ENCODE measurements at regions not wholly inside any gene's neighbourhood (a gene's known extent, or its start where the extent isn't known, plus 50 kb on each side); places are given as distances from the start of the nearest gene placed in this dataset.

GRCh38 chr5:97714424-97714823 lies 531.4 kb upstream of the RIOK2 start:
- Histone ChIP-seq H3K4me3 (ENCODE audit: control insufficient read depth in 1 of 2, extremely low read depth in 1 of 2, low read length in 1 of 2) (no peak overlapping the region), H3K27ac (ENCODE audit: low read length) (no peak overlapping the region), H3K27me3 (replicated peaks in 1 of 2; ENCODE audit: control insufficient read depth in 2 of 2, extremely low read depth in 1 of 2, insufficient read depth in 2 of 2, low read length in 1 of 2) (no peaks in the 10 kb centered on the region), H3K9me3 (no peaks in the 10 kb centered on the region), H3K36me3 (ENCODE audit: control insufficient read depth in 2 of 2, extremely low read depth in 1 of 2, insufficient read depth in 1 of 2, low read length in 1 of 2) (no peaks in the 10 kb centered on the region), H3K4me1 (ENCODE audit: control insufficient read depth in 1 of 2, extremely low read depth in 1 of 2, insufficient read depth in 2 of 2, low read length in 2 of 2) (no peaks in the 10 kb centered on the region)
- Mint-ChIP-seq H3K36me3 (no peaks in the 10 kb centered on the region), H3K27ac (no peak overlapping the region), H3K27me3 (no peaks in the 10 kb centered on the region), H3K4me1 (no peaks in the 10 kb centered on the region), H3K4me3 (no peak overlapping the region), H3K9me3 (peaks cover 0 to 4% (median 0%) of the 10 kb centered on the region in 3 donors)
- ATAC-seq (replicated peaks in 1 of 4), result no peak
- DNase-seq, result no peak
- CTCF ChIA-PET, result no interaction called here
- POLR2A ChIA-PET, result no interaction called here

GRCh38 chr5:97726106-97726505 lies 543.1 kb upstream of the RIOK2 start:
- ChIA-PET CTCF (no interaction called here), POLR2A (no interaction called here)
- WGBS (ENCODE audit: insufficient coverage), result no CpG with 5 or more reads among the region's 1 CpG
- Mint-ChIP-seq H3K9me3 (peaks cover 3 to 6% (median 5%) of the 10 kb centered on the region in 3 donors), H3K4me1 (no peaks in the 10 kb centered on the region), H3K27ac (no peak overlapping the region), H3K36me3 (no peaks in the 10 kb centered on the region), H3K4me3 (no peak overlapping the region), H3K27me3 (no peaks in the 10 kb centered on the region)
- no peaks in the 10 kb centered on the region for H3K27me3 ChIP-seq (replicated peaks in 1 of 2; ENCODE audit: control insufficient read depth in 2 of 2, extremely low read depth in 1 of 2, insufficient read depth in 2 of 2, low read length in 1 of 2)
- H3K4me3 ChIP-seq (ENCODE audit: control insufficient read depth in 1 of 2, extremely low read depth in 1 of 2, low read length in 1 of 2), result no peak overlapping the region
- no peak for DNase-seq
- H3K27ac ChIP-seq (ENCODE audit: low read length), result no peak overlapping the region
- no peaks in the 10 kb centered on the region for H3K4me1 ChIP-seq (ENCODE audit: control insufficient read depth in 1 of 2, extremely low read depth in 1 of 2, insufficient read depth in 2 of 2, low read length in 2 of 2)
- ATAC-seq (replicated peaks in 1 of 4), result no peak
- no peaks in the 10 kb centered on the region for H3K36me3 ChIP-seq (ENCODE audit: control insufficient read depth in 2 of 2, extremely low read depth in 1 of 2, insufficient read depth in 1 of 2, low read length in 1 of 2)
- no peaks in the 10 kb centered on the region for H3K9me3 ChIP-seq

GRCh38 chr5:97728920-97729319 lies 545.9 kb upstream of the RIOK2 start:
- no peak for ATAC-seq (replicated peaks in 1 of 4)
- Histone ChIP-seq H3K27ac (ENCODE audit: low read length) (no peak overlapping the region), H3K4me3 (ENCODE audit: control insufficient read depth in 1 of 2, extremely low read depth in 1 of 2, low read length in 1 of 2) (no peak overlapping the region), H3K4me1 (ENCODE audit: control insufficient read depth in 1 of 2, extremely low read depth in 1 of 2, insufficient read depth in 2 of 2, low read length in 2 of 2) (no peaks in the 10 kb centered on the region), H3K9me3 (no peaks in the 10 kb centered on the region), H3K27me3 (replicated peaks in 1 of 2; ENCODE audit: control insufficient read depth in 2 of 2, extremely low read depth in 1 of 2, insufficient read depth in 2 of 2, low read length in 1 of 2) (no peaks in the 10 kb centered on the region), H3K36me3 (ENCODE audit: control insufficient read depth in 2 of 2, extremely low read depth in 1 of 2, insufficient read depth in 1 of 2, low read length in 1 of 2) (no peaks in the 10 kb centered on the region)
- ChIA-PET CTCF (no interaction called here), POLR2A (no interaction called here)
- no peaks in the 10 kb centered on the region for H3K27me3 Mint-ChIP-seq
- H3K36me3 Mint-ChIP-seq, result no peaks in the 10 kb centered on the region
- H3K9me3 Mint-ChIP-seq, result peaks cover 0 to 3% (median 3%) of the 10 kb centered on the region in 3 donors
- no peak overlapping the region for H3K27ac Mint-ChIP-seq
- H3K4me1 Mint-ChIP-seq, result no peaks in the 10 kb centered on the region
- no peak for DNase-seq
- H3K4me3 Mint-ChIP-seq, result no peak overlapping the region
- no CpG with 5 or more reads among the region's 7 CpGs for WGBS (ENCODE audit: insufficient coverage)

GRCh38 chr5:97729938-97730337 lies 546.9 kb upstream of the RIOK2 start:
- no peaks in the 10 kb centered on the region for H3K36me3 Mint-ChIP-seq
- Histone ChIP-seq H3K4me3 (ENCODE audit: control insufficient read depth in 1 of 2, extremely low read depth in 1 of 2, low read length in 1 of 2) (no peak overlapping the region), H3K36me3 (ENCODE audit: control insufficient read depth in 2 of 2, extremely low read depth in 1 of 2, insufficient read depth in 1 of 2, low read length in 1 of 2) (no peaks in the 10 kb centered on the region), H3K9me3 (no peaks in the 10 kb centered on the region), H3K27me3 (replicated peaks in 1 of 2; ENCODE audit: control insufficient read depth in 2 of 2, extremely low read depth in 1 of 2, insufficient read depth in 2 of 2, low read length in 1 of 2) (no peaks in the 10 kb centered on the region), H3K4me1 (ENCODE audit: control insufficient read depth in 1 of 2, extremely low read depth in 1 of 2, insufficient read depth in 2 of 2, low read length in 2 of 2) (no peaks in the 10 kb centered on the region), H3K27ac (ENCODE audit: low read length) (no peak overlapping the region)
- DNase-seq, result no peak
- ChIA-PET CTCF (no interaction called here), POLR2A (no interaction called here)
- ATAC-seq (replicated peaks in 1 of 4), result no peak
- H3K4me3 Mint-ChIP-seq, result no peak overlapping the region
- peaks cover 0 to 3% (median 0%) of the 10 kb centered on the region in 3 donors for H3K9me3 Mint-ChIP-seq
- no peaks in the 10 kb centered on the region for H3K4me1 Mint-ChIP-seq
- H3K27ac Mint-ChIP-seq, result no peak overlapping the region
- H3K27me3 Mint-ChIP-seq, result no peaks in the 10 kb centered on the region

GRCh38 chr5:97735209-97735608 lies 552.2 kb upstream of the RIOK2 start:
- Mint-ChIP-seq H3K27ac (no peak overlapping the region), H3K4me1 (no peaks in the 10 kb centered on the region), H3K4me3 (no peak overlapping the region), H3K9me3 (peaks cover 0 to 4% (median 0%) of the 10 kb centered on the region in 3 donors), H3K36me3 (no peaks in the 10 kb centered on the region), H3K27me3 (no peaks in the 10 kb centered on the region)
- WGBS (ENCODE audit: insufficient coverage), result 100% methylated on average over 1 of the region's 3 CpGs
- DNase-seq (no peak), ATAC-seq (replicated peaks in 1 of 4) (no peak)
- Histone ChIP-seq H3K36me3 (ENCODE audit: control insufficient read depth in 2 of 2, extremely low read depth in 1 of 2, insufficient read depth in 1 of 2, low read length in 1 of 2) (no peaks in the 10 kb centered on the region), H3K9me3 (no peaks in the 10 kb centered on the region), H3K4me1 (ENCODE audit: control insufficient read depth in 1 of 2, extremely low read depth in 1 of 2, insufficient read depth in 2 of 2, low read length in 2 of 2) (no peaks in the 10 kb centered on the region), H3K27me3 (replicated peaks in 1 of 2; ENCODE audit: control insufficient read depth in 2 of 2, extremely low read depth in 1 of 2, insufficient read depth in 2 of 2, low read length in 1 of 2) (no peaks in the 10 kb centered on the region), H3K27ac (ENCODE audit: low read length) (no peak overlapping the region), H3K4me3 (ENCODE audit: control insufficient read depth in 1 of 2, extremely low read depth in 1 of 2, low read length in 1 of 2) (no peak overlapping the region)
- ChIA-PET POLR2A (no interaction called here), CTCF (no interaction called here)

- ChIA-PET POLR2A (no interaction called here), CTCF (no interaction called here)
- H3K4me3 Mint-ChIP-seq, result no peak overlapping the region
- no peaks in the 10 kb centered on the region for H3K27me3 ChIP-seq (replicated peaks in 1 of 2; ENCODE audit: control insufficient read depth in 2 of 2, extremely low read depth in 1 of 2, insufficient read depth in 2 of 2, low read length in 1 of 2)
- H3K4me1 ChIP-seq (ENCODE audit: control insufficient read depth in 1 of 2, extremely low read depth in 1 of 2, insufficient read depth in 2 of 2, low read length in 2 of 2), result no peaks in the 10 kb centered on the region
- no peaks in the 10 kb centered on the region for H3K9me3 ChIP-seq
- no peak for ATAC-seq (replicated peaks in 1 of 4)
- no peaks in the 10 kb centered on the region for H3K36me3 ChIP-seq (ENCODE audit: control insufficient read depth in 2 of 2, extremely low read depth in 1 of 2, insufficient read depth in 1 of 2, low read length in 1 of 2)
- H3K27ac ChIP-seq (ENCODE audit: low read length), result no peak overlapping the region
- H3K36me3 Mint-ChIP-seq, result no peaks in the 10 kb centered on the region
- no peak overlapping the region for H3K4me3 ChIP-seq (ENCODE audit: control insufficient read depth in 1 of 2, extremely low read depth in 1 of 2, low read length in 1 of 2)
- H3K27ac Mint-ChIP-seq, result no peak overlapping the region
- peaks cover 0 to 4% (median 0%) of the 10 kb centered on the region in 3 donors for H3K9me3 Mint-ChIP-seq
- WGBS (ENCODE audit: insufficient coverage), result 84% methylated on average over 6 of the region's 6 CpGs
- no peaks in the 10 kb centered on the region for H3K4me1 Mint-ChIP-seq
- no peaks in the 10 kb centered on the region for H3K27me3 Mint-ChIP-seq
- no peak for DNase-seq
Measured at GRCh38 chr5:97737608-97738007, 554.6 kb upstream of the RIOK2 start.

GRCh38 chr5:97745817-97746216 lies 562.8 kb upstream of the RIOK2 start:
- no peaks in the 10 kb centered on the region for H3K4me1 Mint-ChIP-seq
- Histone ChIP-seq H3K9me3 (no peaks in the 10 kb centered on the region), H3K4me1 (ENCODE audit: control insufficient read depth in 1 of 2, extremely low read depth in 1 of 2, insufficient read depth in 2 of 2, low read length in 2 of 2) (no peaks in the 10 kb centered on the region), H3K27ac (ENCODE audit: low read length) (no peak overlapping the region), H3K27me3 (replicated peaks in 1 of 2; ENCODE audit: control insufficient read depth in 2 of 2, extremely low read depth in 1 of 2, insufficient read depth in 2 of 2, low read length in 1 of 2) (no peaks in the 10 kb centered on the region), H3K36me3 (ENCODE audit: control insufficient read depth in 2 of 2, extremely low read depth in 1 of 2, insufficient read depth in 1 of 2, low read length in 1 of 2) (no peaks in the 10 kb centered on the region), H3K4me3 (ENCODE audit: control insufficient read depth in 1 of 2, extremely low read depth in 1 of 2, low read length in 1 of 2) (no peak overlapping the region)
- peaks cover 0 to 3% of the 10 kb centered on the region in 2 donors for H3K27me3 Mint-ChIP-seq
- no peaks in the 10 kb centered on the region for H3K36me3 Mint-ChIP-seq
- no peak overlapping the region for H3K4me3 Mint-ChIP-seq
- no CpG with 5 or more reads among the region's 4 CpGs for WGBS (ENCODE audit: insufficient coverage)
- peaks cover 0 to 6% (median 0%) of the 10 kb centered on the region in 3 donors for H3K9me3 Mint-ChIP-seq
- no peak for ATAC-seq (replicated peaks in 1 of 4)
- ChIA-PET CTCF (no interaction called here), POLR2A (no interaction called here)
- DNase-seq, result no peak
- H3K27ac Mint-ChIP-seq, result no peak overlapping the region
